ENCODE measurements at regions not wholly inside any gene's neighbourhood (a gene's known extent, or its start where the extent isn't known, plus 50 kb on each side); places are given as distances from the start of the nearest gene placed in this dataset.
"Not testable (repeated sequence)": the region's sequence is repeated elsewhere in the genome, so short reads cannot be mapped to it uniquely, and the experiment has no call there.

DNA sequence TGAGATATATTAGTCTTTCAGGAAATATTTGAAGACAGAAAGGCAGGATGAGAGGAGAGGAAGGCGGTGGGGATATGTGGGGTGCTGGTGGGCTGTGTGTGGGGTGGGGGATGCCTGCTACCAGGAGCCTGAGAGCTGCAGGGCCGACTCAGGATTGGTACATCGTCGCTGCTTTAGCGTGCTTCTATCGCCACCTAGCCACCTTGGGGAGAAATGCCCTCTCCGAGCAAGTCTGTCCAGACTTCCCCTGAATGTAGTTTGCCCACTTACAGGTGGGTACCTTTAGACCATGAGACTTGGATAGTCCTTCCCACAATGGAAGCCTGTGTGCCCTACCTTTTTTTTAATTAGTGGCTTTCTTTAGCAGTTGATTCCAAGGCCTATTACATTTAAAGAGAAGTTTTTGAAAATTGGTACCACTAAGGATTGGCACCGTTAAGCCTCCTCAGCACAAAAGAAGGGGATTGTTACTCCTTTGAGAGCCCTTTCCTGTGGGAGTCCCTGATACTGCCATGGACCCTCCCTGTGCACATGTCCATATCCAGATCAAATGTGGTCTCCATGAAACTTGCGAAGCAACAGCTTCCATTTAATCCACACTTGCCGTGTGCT lies 114.1 kb upstream of the NDUFV2 start:
- 10% methylated on average over 8 of the region's 10 CpGs for WGBS (ENCODE audit: insufficient coverage)
- H3K36me3 ChIP-seq (ENCODE audit: control insufficient read depth, insufficient read depth, low read length), result no peaks in the 10 kb centered on the region
- no peaks in the 10 kb centered on the region for H3K4me1 ChIP-seq (ENCODE audit: control insufficient read depth, insufficient read depth, low read length)
- H3K9me3 ChIP-seq (ENCODE audit: control insufficient read depth, insufficient read depth, low read length), result no peaks in the 10 kb centered on the region
- DNase-seq (ENCODE audit: low read depth in 4 of 6, low spot score in 6 of 6), result peak; percentile 33 to 94 (median 50)
- H3K4me3 ChIP-seq (ENCODE audit: low read depth, low read length), result no peak overlapping the region
- no peaks in the 10 kb centered on the region for H3K27me3 ChIP-seq (ENCODE audit: control insufficient read depth, insufficient read depth, low read length)
- no peak overlapping the region for H3K27ac ChIP-seq (ENCODE audit: low read depth, low read length)

GRCh38 chr18:8989017-8989416 lies 113.5 kb upstream of the NDUFV2 start:
- no peaks in the 10 kb centered on the region for H3K9me3 ChIP-seq (ENCODE audit: control insufficient read depth, insufficient read depth, low read length)
- 91% methylated on average over 4 of the region's 5 CpGs for WGBS (ENCODE audit: insufficient coverage)
- no peaks in the 10 kb centered on the region for H3K27me3 ChIP-seq (ENCODE audit: control insufficient read depth, insufficient read depth, low read length)
- no peak for DNase-seq (ENCODE audit: low read depth in 4 of 6, low spot score in 6 of 6)
- no peak overlapping the region for H3K27ac ChIP-seq (ENCODE audit: low read depth, low read length)
- H3K36me3 ChIP-seq (ENCODE audit: control insufficient read depth, insufficient read depth, low read length), result no peaks in the 10 kb centered on the region
- H3K4me3 ChIP-seq (ENCODE audit: low read depth, low read length), result no peak overlapping the region
- H3K4me1 ChIP-seq (ENCODE audit: control insufficient read depth, insufficient read depth, low read length), result no peaks in the 10 kb centered on the region

GRCh38 chr18:8989855-8990254 lies 112.6 kb upstream of the NDUFV2 start:
- H3K4me1 ChIP-seq (ENCODE audit: control insufficient read depth, insufficient read depth, low read length), result no peaks in the 10 kb centered on the region
- no peak for DNase-seq (ENCODE audit: low read depth in 4 of 6, low spot score in 6 of 6)
- H3K4me3 ChIP-seq (ENCODE audit: low read depth, low read length), result no peak overlapping the region
- WGBS (ENCODE audit: insufficient coverage), result 84% methylated on average over 10 of the region's 10 CpGs
- H3K27me3 ChIP-seq (ENCODE audit: control insufficient read depth, insufficient read depth, low read length), result no peaks in the 10 kb centered on the region
- no peaks in the 10 kb centered on the region for H3K36me3 ChIP-seq (ENCODE audit: control insufficient read depth, insufficient read depth, low read length)
- no peaks in the 10 kb centered on the region for H3K9me3 ChIP-seq (ENCODE audit: control insufficient read depth, insufficient read depth, low read length)
- no peak overlapping the region for H3K27ac ChIP-seq (ENCODE audit: low read depth, low read length)

DNA sequence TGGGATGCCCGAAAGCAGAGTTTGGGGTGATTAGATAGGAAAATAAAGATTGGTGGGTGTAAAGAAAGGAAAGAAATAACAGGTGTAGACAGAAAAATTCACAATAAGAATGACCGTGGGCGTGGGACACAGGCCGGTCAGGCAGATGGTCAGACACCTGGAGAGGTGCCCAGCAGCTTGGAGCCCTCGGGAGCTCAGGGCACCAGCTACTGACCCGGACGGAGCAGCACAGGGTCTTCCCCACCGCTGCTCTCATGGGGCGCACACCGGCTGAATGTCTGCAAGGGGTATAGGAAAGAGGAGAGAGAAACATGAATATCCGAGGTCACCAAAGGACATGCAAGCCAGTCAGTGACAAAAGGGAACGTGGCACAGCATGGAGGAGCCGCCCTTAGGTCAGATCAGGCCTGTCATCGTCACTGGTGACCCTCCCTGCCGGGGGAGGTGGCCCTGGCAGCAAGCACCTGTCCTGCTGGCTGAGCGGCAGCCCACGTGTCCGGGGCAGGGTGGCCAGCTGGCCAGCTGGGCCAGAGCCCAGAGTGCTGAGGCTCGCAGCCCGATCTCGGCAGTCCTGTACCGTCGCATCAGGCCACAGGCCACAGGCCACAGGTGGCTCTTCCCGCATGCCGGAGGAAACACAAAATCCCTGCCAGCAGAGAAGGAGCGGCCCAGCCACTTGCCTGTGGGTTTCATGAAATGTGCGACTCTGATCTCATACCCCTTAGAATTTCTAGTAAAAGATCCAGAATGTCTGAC lies 112.0 kb upstream of the NDUFV2 start:
- no peak overlapping the region for H3K27ac ChIP-seq (ENCODE audit: low read depth, low read length)
- DNase-seq (ENCODE audit: low read depth in 4 of 6, low spot score in 6 of 6), result no peak
- no peaks in the 10 kb centered on the region for H3K36me3 ChIP-seq (ENCODE audit: control insufficient read depth, insufficient read depth, low read length)
- H3K4me3 ChIP-seq (ENCODE audit: low read depth, low read length), result no peak overlapping the region
- no peaks in the 10 kb centered on the region for H3K27me3 ChIP-seq (ENCODE audit: control insufficient read depth, insufficient read depth, low read length)
- no peaks in the 10 kb centered on the region for H3K4me1 ChIP-seq (ENCODE audit: control insufficient read depth, insufficient read depth, low read length)
- H3K9me3 ChIP-seq (ENCODE audit: control insufficient read depth, insufficient read depth, low read length), result no peaks in the 10 kb centered on the region
- WGBS (ENCODE audit: insufficient coverage), result 80% methylated on average over 20 of the region's 27 CpGs

GRCh38 chr18:8991155-8991554 lies 111.3 kb upstream of the NDUFV2 start:
- DNase-seq (ENCODE audit: low read depth in 4 of 6, low spot score in 6 of 6), result peak in 1 of 6 donors; percentile 31
- no peaks in the 10 kb centered on the region for H3K36me3 ChIP-seq (ENCODE audit: control insufficient read depth, insufficient read depth, low read length)
- no peak overlapping the region for H3K27ac ChIP-seq (ENCODE audit: low read depth, low read length)
- no CpG with 5 or more reads among the region's 2 CpGs for WGBS (ENCODE audit: insufficient coverage)
- H3K4me3 ChIP-seq (ENCODE audit: low read depth, low read length), result no peak overlapping the region
- H3K4me1 ChIP-seq (ENCODE audit: control insufficient read depth, insufficient read depth, low read length), result no peaks in the 10 kb centered on the region
- H3K27me3 ChIP-seq (ENCODE audit: control insufficient read depth, insufficient read depth, low read length), result no peaks in the 10 kb centered on the region
- no peaks in the 10 kb centered on the region for H3K9me3 ChIP-seq (ENCODE audit: control insufficient read depth, insufficient read depth, low read length)

DNA sequence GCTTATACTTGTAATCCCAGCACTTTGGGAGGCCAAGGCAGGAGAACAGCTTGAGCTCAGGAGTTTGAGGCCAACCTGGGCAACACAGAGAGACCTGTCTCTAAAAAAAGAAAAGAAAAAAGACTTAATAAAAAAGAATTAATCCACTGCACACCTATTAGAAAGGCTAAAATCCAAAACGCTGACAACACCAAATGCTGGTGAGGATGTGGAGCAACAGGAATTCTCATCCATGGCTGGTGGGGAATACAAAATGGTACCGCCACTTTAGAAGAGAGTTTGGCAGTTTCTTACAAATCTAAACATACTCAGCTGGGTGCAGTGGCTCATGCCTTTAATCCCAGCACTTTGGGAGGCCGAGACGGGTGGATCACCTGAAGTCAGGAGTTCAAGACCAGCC lies 110.0 kb upstream of the NDUFV2 start:
- H3K4me1 ChIP-seq (ENCODE audit: control insufficient read depth, insufficient read depth, low read length); H3K9me3 ChIP-seq (ENCODE audit: control insufficient read depth, insufficient read depth, low read length); DNase-seq (ENCODE audit: low read depth in 4 of 6, low spot score in 6 of 6); H3K27me3 ChIP-seq (ENCODE audit: control insufficient read depth, insufficient read depth, low read length); H3K4me3 ChIP-seq (ENCODE audit: low read depth, low read length); H3K27ac ChIP-seq (ENCODE audit: low read depth, low read length); H3K36me3 ChIP-seq (ENCODE audit: control insufficient read depth, insufficient read depth, low read length): not testable (repeated sequence)
- WGBS (ENCODE audit: insufficient coverage), result 86% methylated on average over 1 of the region's 4 CpGs

DNA sequence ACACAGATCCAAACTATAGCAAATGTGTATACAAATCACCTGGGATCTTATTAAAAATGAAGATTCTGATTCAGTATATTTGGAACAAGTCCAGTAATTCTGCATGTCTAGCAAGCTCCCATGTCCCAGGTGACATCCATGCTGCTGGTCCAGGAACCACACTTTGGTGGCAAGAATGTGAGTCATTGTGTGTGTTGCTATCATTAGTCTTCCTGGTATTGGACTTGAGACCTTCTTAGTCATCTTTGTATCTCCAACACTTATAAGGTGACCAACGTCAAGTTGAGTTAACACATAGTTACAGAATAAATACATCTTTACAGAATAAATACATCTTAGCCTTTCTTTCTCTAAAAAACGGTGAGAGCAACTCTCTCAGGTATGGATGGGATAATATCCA lies 107.9 kb upstream of the NDUFV2 start:
- Histone ChIP-seq H3K9me3 (ENCODE audit: control insufficient read depth, insufficient read depth, low read length) (no peaks in the 10 kb centered on the region), H3K27ac (ENCODE audit: low read depth, low read length) (no peak overlapping the region), H3K36me3 (ENCODE audit: control insufficient read depth, insufficient read depth, low read length) (no peaks in the 10 kb centered on the region), H3K27me3 (ENCODE audit: control insufficient read depth, insufficient read depth, low read length) (no peaks in the 10 kb centered on the region), H3K4me3 (ENCODE audit: low read depth, low read length) (no peak overlapping the region), H3K4me1 (ENCODE audit: control insufficient read depth, insufficient read depth, low read length) (no peaks in the 10 kb centered on the region)
- DNase-seq (ENCODE audit: low read depth in 4 of 6, low spot score in 6 of 6), result no peak
- no CpG with 5 or more reads among the region's 2 CpGs for WGBS (ENCODE audit: insufficient coverage)

- Histone ChIP-seq H3K27me3 (ENCODE audit: control insufficient read depth, insufficient read depth, low read length) (no peaks in the 10 kb centered on the region), H3K4me1 (ENCODE audit: control insufficient read depth, insufficient read depth, low read length) (no peaks in the 10 kb centered on the region), H3K36me3 (ENCODE audit: control insufficient read depth, insufficient read depth, low read length) (no peaks in the 10 kb centered on the region), H3K9me3 (ENCODE audit: control insufficient read depth, insufficient read depth, low read length) (no peaks in the 10 kb centered on the region), H3K27ac (ENCODE audit: low read depth, low read length) (no peak overlapping the region), H3K4me3 (ENCODE audit: low read depth, low read length) (no peak overlapping the region)
- no peak for DNase-seq (ENCODE audit: low read depth in 4 of 6, low spot score in 6 of 6)
- WGBS (ENCODE audit: insufficient coverage), result no CpG with 5 or more reads among the region's 3 CpGs
These were observed 107.4 kb upstream of the NDUFV2 start for GRCh38 chr18:8995096-8995495.

GRCh38 chr18:8996771-8997432 lies 105.6 kb upstream of the NDUFV2 start:
- Histone ChIP-seq H3K4me3 (ENCODE audit: low read depth, low read length) (no peak overlapping the region), H3K27ac (ENCODE audit: low read depth, low read length) (no peak overlapping the region), H3K36me3 (ENCODE audit: control insufficient read depth, insufficient read depth, low read length) (no peaks in the 10 kb centered on the region), H3K4me1 (ENCODE audit: control insufficient read depth, insufficient read depth, low read length) (no peaks in the 10 kb centered on the region), H3K27me3 (ENCODE audit: control insufficient read depth, insufficient read depth, low read length) (no peaks in the 10 kb centered on the region), H3K9me3 (ENCODE audit: control insufficient read depth, insufficient read depth, low read length) (peaks cover 3% of the 10 kb centered on the region)
- DNase-seq (ENCODE audit: low read depth in 4 of 6, low spot score in 6 of 6), result no peak
- WGBS (ENCODE audit: insufficient coverage), result 92% methylated on average over 1 of the region's 3 CpGs

- Histone ChIP-seq H3K27ac (ENCODE audit: low read depth, low read length) (no peak overlapping the region), H3K36me3 (ENCODE audit: control insufficient read depth, insufficient read depth, low read length) (no peaks in the 10 kb centered on the region), H3K4me3 (ENCODE audit: low read depth, low read length) (no peak overlapping the region), H3K27me3 (ENCODE audit: control insufficient read depth, insufficient read depth, low read length) (no peaks in the 10 kb centered on the region), H3K9me3 (ENCODE audit: control insufficient read depth, insufficient read depth, low read length) (peaks cover 3% of the 10 kb centered on the region), H3K4me1 (ENCODE audit: control insufficient read depth, insufficient read depth, low read length) (no peaks in the 10 kb centered on the region)
- DNase-seq (ENCODE audit: low read depth in 4 of 6, low spot score in 6 of 6), result no peak
- WGBS (ENCODE audit: insufficient coverage), result 72% methylated on average over 5 of the region's 5 CpGs
These were observed 104.9 kb upstream of the NDUFV2 start for GRCh38 chr18:8997634-8998033.

Measured in spinal cord (tissue), 9 donors.